Esophagus muscularis mucosa (tissue), 3 donors: ENCODE measurements at regions not wholly inside any gene's neighbourhood (a gene's known extent, or its start where the extent isn't known, plus 50 kb on each side); places are given as distances from the start of the nearest gene placed in this dataset.

Experiments
- CTCF ChIP-seq, 3 experiments: fragments of 200-600 bp in 2 of 3; fragments of 450-650 bp in 1 of 3; sonication (generic) in 2 of 3; IDR thresholded peaks; one replicate each; pipeline ENCODE4 v1.5.1; 2017 to 2019; ENCODE audit warnings: antibody characterized with exemption in 3 of 3, mild to moderate bottlenecking in 2 of 3, moderate library complexity in 1 of 3
- POLR2AphosphoS5 ChIP-seq, 2 donors: sonication (generic); formaldehyde crosslinking; IDR thresholded peaks; one replicate each; pipeline ENCODE4 v1.6.1; 2017; ENCODE audit warnings: antibody characterized with exemption in 2 of 2

GRCh38 chr6:11311970-11312369, 79.5 kb upstream of the NEDD9 start:
- TF ChIP-seq POLR2AphosphoS5 (IDR thresholded peaks at IDR 0.05) (no peak), CTCF (IDR thresholded peaks at IDR 0.05) (no peak)
